GM12872 (cell line): ENCODE measurements at regions not wholly inside any gene's neighbourhood (a gene's known extent, or its start where the extent isn't known, plus 50 kb on each side); places are given as distances from the start of the nearest gene placed in this dataset.

ENCODE experiments used
- TF ChIP-seq, protein P1 (sequence below): IDR thresholded peaks from 3 replicates; pipeline ENCODE4 v1.5.1; 2011; ENCODE audit warnings: low read depth, mild to moderate bottlenecking, low read length, moderate library complexity; ENCODE audit not compliant: insufficient read depth

DNA sequence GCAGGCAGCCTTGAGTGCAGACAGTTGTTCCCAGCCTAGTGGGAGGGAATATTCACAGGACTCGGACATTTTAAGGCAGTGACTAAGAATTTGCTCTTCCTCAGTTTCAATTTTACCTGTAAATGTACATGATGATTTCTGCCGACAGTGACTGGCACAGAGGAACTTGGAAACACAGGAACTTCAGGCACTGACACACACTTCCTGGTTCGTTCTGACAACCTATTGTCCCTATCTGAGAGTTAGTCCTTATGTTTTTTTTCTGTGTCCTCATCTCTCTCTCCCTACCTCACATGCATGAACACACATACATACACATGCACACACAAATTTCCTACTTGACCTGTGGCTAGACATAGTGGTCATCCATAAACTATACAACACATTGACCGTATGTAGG is 89.4 kb upstream of the CD180 start:
- TF ChIP-seq, protein P1, sequence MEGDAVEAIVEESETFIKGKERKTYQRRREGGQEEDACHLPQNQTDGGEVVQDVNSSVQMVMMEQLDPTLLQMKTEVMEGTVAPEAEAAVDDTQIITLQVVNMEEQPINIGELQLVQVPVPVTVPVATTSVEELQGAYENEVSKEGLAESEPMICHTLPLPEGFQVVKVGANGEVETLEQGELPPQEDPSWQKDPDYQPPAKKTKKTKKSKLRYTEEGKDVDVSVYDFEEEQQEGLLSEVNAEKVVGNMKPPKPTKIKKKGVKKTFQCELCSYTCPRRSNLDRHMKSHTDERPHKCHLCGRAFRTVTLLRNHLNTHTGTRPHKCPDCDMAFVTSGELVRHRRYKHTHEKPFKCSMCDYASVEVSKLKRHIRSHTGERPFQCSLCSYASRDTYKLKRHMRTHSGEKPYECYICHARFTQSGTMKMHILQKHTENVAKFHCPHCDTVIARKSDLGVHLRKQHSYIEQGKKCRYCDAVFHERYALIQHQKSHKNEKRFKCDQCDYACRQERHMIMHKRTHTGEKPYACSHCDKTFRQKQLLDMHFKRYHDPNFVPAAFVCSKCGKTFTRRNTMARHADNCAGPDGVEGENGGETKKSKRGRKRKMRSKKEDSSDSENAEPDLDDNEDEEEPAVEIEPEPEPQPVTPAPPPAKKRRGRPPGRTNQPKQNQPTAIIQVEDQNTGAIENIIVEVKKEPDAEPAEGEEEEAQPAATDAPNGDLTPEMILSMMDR, result no peak

DNA sequence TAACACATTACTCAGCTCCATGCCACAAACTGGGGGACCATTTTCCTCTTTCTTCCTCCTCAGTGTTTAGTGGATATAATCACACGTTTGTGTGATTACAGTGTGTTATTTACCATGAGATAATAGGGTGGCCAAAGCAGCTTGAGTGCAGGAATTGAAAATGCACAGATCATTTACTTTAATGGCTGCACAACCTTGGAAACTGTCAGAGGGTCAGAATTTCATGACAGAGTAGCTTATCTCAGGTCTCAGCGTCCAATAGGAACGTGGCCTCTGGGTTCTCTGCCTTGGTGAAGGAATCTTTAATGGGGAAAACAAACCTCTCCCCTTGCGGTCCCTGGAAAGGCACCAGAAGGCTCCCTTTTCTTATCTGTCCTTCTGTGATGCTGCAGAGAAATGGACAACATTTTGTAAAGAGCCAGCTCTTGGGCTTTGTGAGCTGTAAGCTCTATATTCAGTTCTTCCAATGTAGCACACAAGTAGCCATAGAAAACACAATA is 87.4 kb upstream of the CD180 start:
- TF ChIP-seq, protein P1, result no peak

GRCh38 chr5:67283275-67283987 is 86.8 kb upstream of the CD180 start:
- TF ChIP-seq, protein P1, result no peak

- TF ChIP-seq, protein P1, result no peak
Observed at GRCh38 chr5:67281874-67282273, 85.3 kb upstream of the CD180 start.

DNA sequence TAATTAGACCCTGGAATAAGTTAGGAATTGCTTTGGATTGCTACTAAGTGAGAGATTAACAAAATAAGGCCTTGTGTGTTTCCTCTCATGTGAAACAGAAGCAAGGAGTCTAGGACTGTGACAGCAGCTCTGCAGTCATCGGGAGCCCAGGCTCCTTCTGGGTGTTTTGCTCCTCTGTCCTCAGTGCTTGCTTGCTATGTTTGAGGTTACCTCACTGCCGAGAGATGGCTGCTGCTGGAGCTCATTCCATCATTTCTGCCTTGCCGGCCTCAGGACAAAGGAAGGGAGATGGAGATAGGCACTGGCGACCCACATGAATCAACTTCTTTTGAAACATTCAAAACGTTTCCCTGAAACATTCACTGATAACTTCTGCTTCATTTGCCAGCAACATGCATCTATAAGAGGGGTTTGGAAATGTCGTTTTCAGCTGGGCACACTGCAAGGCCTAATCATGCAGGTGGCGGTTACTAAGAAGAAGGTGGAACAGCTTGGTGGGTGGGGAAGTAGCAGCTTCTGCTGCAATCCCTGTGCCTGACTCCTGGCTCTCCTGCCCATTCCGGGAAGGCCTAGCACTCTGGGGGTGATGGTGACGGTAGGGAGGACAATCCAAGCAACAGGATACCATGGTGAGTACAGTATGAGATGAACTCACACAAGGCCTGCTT is 77.2 kb upstream of the CD180 start:
- TF ChIP-seq, protein P1, result no peak

DNA sequence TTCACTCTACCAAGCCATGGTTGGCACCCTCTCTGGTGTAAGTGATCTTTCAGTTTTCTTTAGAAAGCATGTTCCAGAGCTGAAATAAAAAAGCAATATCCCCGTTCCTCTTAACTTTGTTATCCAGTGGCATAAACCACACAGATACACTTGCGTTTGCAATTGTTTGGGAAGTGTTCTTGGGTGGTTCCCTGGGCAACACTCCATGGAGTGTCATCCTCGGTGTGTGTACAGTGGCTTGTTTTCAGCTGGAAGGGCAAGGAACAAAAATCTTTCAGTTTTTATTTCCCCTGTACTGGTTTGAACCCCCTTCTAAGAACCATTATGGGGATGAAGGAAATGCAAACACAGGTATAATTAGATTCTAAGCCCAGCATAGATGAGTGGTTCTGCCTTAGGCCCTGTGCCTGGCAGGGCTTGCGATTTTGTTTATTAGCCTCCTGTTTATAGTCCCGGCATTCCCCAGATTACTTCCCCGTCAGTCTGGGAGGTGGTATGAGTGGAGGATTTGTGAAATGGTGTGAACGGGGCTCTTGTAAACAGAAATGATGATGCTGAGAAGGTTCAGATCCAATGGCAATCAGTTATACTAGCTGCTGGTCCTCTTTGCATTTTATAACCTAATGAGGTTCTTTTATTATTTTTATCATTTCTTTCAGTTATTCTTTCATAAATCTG is 76.0 kb upstream of the CD180 start:
- TF ChIP-seq, protein P1, result no peak

DNA sequence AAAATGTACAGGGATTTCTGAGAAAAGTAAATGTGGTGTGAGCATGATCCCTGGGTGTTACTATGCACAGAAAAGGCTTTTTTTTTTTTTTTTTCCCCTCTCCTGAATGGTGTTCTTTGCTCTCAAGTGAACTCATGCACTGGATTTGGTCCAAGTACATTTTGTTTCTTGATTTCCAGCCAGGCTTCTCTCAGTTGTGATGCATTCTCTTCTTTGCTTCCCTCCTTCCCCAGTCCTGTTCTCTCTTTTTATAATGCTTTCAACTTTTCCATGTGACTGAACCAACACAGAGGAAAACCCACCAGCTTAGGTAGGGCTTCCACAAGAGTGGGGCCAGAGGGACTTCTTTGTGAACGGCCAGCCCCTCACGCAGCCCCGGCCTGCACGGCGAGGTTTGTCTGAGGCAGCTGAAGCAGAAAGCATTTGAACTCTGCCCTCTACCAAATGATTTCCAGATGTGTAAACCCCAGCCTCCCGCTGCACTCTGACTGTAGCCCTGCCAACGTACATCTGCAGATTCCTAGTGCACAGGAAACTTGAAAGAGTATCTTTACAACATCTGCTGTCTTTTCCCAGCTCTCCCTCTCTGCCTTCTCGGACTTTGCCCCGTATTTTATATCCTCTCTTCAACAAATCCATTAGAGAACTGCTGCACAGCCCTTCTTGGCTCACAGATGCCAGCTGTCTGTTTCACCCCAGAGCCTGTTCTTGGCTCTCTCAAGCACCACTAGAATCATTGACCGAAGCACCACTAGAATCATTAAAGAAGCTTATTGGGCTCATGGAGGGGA is 71.8 kb upstream of the CD180 start:
- TF ChIP-seq, protein P1, result no peak
